Prostate gland (tissue), 2 donors: ENCODE measurements at regions not wholly inside any gene's neighbourhood (a gene's known extent, or its start where the extent isn't known, plus 50 kb on each side); places are given as distances from the start of the nearest gene placed in this dataset.

Experiments used
- POLR2AphosphoS5 ChIP-seq: sonication (generic); formaldehyde crosslinking; IDR thresholded peaks from one replicate; pipeline ENCODE4 v1.6.1; 2017; ENCODE audit warnings: antibody characterized with exemption
- TF ChIP-seq, protein P1 (sequence below), 4 experiments: fragments of 200-600 bp in 2 of 4; fragments of 450-650 bp in 2 of 4; sonication (generic) in 2 of 4; IDR thresholded peaks; 1 replicate in 3 of 4; 2 replicates in 1 of 4; pipeline ENCODE4 v1.5.1; 2016 to 2019; ENCODE audit warnings: antibody characterized with exemption in 4 of 4, mild to moderate bottlenecking in 2 of 4, moderate library complexity in 2 of 4

DNA sequence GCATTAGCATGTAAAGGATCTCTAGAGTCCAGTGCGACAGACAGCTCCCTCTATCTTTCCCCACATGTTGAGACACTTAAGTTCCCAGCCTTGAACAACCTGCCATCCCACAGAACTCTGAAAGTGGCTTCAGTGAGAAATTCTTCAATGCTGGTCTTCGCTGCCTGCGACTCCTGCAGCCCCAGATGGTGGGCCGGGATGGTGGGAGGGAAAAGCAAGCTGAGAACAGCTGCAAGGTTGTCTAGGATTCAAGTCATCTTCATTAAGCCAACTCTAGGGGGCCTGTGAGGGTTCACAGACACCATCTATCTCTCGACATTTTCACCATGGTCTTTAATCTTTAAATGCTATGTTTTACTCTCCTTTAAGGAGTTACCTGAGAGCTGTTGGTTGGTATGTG, 185.5 kb upstream of the C1orf174 start:
- TF ChIP-seq, protein P1, sequence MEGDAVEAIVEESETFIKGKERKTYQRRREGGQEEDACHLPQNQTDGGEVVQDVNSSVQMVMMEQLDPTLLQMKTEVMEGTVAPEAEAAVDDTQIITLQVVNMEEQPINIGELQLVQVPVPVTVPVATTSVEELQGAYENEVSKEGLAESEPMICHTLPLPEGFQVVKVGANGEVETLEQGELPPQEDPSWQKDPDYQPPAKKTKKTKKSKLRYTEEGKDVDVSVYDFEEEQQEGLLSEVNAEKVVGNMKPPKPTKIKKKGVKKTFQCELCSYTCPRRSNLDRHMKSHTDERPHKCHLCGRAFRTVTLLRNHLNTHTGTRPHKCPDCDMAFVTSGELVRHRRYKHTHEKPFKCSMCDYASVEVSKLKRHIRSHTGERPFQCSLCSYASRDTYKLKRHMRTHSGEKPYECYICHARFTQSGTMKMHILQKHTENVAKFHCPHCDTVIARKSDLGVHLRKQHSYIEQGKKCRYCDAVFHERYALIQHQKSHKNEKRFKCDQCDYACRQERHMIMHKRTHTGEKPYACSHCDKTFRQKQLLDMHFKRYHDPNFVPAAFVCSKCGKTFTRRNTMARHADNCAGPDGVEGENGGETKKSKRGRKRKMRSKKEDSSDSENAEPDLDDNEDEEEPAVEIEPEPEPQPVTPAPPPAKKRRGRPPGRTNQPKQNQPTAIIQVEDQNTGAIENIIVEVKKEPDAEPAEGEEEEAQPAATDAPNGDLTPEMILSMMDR (IDR thresholded peaks at IDR 0.05), result no peak
- no peak for TF ChIP-seq POLR2AphosphoS5
